Activated CD8-positive, alpha-beta memory T cell treated with anti-CD3 and anti-CD28 coated beads for 1 hour (primary cell): ENCODE measurements at regions not wholly inside any gene's neighbourhood (a gene's known extent, or its start where the extent isn't known, plus 50 kb on each side); places are given as distances from the start of the nearest gene placed in this dataset.
"Not testable (repeated sequence)": the region's sequence is repeated elsewhere in the genome, so short reads cannot be mapped to it uniquely, and the experiment has no call there.

ENCODE experiments used
- DNase-seq, 2 donors: peaks; one replicate each; pipeline ENCODE4 v3.0.0-alpha.2; 2020; ENCODE audit warnings: low read depth in 1 of 2; ENCODE audit errors: extremely low read depth in 1 of 2

DNA sequence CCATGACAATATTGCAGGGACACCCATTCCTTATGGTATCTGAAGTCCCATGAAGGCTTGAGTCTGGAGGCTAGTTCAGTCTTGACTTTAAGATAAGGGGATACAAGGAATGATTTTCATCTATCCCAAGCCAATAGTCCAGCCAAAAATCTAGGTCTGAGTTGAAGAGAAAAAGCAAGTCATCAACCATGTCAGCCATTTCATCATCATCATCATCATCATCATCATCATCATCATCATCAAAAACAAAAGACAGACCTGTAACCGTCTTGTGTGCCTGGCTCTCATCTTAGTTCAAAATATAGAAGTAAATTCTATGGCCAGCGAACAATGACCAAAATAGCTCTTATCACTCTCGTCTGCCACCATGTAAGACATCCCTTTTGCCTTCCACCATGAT lies 59.5 kb upstream of the FAM90A26 start:
- DNase-seq = not testable (repeated sequence)

DNA sequence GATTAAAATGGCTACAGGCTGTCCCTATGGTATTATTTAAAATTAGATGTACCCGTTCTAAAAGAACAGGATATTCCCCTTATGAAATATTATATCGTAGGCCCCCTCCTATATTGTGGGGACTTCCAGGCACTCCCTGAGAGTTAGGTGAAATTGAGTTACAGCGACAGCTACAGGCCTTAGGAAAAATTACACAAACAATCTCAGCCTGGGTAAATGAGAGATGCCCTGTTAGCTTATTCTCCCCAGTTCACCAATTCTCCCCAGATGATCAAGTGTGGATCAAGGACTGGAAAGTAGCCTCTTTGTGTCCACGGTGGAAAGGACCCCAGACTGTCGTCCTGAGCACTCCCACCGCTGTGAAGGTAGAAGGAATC lies 67.1 kb upstream of the FAM90A26 start:
- DNase-seq = not testable (repeated sequence)

DNA sequence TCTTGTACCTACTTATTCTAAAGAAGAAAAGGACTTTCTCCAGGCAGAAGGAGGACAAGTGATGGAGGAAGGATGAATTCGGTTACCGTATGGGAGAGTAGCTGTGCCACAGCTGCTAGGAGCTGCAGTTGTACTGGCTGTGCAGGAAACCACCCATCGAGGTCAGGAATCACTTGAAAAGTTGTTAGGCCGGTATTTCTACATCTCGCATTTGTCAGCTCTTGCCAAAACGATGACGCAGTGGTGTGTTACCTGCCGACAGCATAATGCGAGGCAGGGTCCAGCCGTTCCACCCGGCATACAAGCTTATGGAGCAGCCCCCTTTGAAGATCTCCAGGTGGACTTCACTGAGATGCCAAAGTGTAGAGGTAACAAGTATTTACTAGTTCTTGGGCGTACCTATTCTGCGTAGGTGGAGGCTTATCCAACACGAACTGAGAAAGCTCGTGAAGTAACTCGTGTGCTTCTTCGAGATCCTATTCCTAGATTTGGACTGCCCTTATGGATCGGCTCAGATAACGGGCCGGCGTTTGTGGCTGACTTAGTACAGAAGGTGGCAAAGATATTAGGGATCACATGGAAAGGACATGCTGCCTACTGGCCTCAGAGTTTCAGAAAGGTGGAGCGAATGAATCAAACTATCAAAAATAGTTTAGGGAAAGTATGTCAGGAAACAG lies 67.6 kb upstream of the FAM90A26 start:
- DNase-seq = not testable (repeated sequence)

DNA sequence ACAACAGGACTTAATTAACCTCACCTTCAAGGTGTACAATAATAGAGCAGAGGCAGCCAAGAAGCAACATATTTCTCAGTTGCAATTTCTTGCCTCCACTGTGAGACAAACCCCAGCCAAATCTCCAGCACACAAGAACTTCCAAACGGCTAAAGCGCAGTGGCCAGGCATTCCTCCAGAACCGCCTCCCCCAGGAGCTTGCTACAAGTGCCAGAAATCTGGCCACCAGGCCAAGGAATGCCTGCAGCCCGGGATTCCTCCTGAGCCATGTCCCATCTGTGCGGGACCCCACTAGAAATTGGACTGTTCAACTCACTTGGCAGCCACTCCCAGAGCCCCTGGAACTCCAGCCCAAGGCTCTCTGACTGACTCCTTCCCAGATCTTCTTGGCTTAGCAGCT lies 73.9 kb upstream of the FAM90A26 start:
- DNase-seq = not testable (repeated sequence)

DNA sequence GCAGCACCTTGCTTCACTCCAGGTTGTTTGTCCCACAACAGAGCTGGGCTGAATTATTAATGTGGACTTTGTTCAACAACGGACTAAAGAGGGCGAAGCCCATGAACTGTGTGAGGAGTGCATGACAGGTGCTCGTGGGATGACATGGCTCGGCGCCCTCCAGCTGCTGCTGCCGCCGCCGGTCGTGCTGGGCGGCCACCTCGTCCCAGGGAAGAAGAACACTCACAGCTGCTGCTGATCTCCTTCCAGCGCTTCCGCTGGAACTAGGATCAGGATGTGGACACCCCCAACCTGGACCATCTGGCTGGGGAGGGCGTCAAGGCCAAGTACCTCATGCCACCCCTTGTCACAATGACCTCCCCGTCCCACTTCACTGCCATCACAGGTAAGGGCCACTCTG lies 91.4 kb upstream of the FAM90A26 start:
- not testable (repeated sequence) for DNase-seq

DNA sequence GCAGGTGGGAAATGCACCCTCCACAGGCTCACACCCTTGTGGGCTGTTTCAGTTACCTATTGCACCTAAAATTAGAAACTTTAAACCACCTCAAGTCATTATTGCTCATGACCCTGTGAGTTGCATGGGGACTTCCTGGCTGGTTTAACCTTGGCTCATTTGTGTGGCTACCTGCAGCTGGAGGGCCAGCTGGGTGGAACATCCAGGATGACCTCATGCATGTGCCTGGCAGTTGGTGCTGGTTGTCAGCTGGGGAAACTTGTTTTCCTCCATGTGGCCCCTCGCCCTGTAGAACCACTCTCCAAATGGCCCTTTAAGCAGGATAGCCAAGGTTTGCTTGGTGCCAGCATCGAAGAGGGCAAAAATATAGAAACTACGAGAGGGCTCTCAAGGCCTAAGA lies 93.2 kb upstream of the FAM90A26 start:
- DNase-seq = not testable (repeated sequence)

DNA sequence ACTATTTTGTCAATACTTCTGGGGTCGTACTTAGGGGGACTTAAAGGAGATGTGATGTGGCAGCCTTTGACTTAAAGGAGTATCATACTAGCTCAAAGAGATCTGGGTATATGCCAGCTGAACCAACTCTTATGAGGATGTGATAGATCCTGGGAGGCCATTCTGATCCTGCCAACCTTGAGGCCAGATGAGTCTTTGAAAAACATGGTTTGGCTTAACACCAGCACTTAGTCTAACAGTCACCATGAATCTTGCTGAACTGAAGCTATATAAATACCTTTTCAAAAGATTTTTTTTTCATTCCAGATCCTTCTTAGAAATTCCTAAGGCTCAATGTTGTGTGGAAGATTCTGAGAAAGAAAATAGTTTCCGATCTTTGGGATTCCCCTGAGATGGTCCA lies 93.7 kb upstream of the FAM90A26 start:
- DNase-seq = not testable (repeated sequence)

DNA sequence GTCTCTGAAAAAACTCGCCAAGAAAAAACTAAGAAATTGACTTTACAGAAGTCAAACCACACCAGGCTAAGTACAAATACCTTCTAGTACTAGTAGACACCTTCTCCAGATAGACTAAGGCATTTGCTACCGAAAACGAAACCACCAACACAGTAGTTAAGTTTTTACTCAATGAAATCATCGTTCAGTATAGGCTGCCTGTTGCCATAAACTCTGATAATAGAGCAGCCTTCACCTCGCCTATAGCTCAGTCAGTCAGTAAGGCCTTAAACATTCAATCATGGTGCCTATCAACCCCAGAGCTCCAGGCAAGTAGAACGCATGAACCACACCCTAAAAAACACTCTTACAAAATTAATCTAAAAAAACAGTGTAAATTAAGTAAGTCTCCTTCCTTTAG lies 96.8 kb upstream of the FAM90A26 start:
- DNase-seq = not testable (repeated sequence)

DNA sequence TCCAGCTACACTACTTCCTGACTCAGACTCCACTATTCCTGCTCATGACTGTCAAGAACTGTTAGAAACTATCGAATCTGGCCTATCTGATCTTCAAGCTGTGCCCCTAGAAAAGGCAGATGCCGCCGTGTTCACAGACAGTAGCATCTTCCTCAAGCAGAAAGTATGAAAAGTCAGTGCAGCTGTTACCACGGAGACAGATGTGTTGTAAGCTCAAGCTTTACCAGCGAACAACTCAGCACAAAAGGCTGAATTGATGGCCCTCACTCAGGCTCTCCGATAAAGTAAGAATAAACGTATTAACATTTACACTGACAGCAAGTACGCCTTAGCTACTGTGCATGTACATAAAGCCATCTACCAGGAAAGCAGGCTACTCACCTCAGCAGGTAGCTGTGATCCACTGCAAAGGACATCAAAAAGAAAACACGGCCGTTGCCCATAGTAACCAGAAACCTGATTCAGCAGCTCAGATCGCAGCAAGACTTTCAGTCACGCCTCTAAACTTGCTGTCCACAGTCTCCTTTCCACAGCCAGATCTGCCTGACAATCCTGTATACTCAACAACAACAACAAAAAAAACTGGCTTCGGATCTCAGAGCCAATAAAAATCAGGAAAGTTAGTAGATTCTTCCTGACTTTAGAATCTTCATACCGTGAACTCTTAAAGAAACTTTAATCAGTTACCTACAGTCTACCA lies 97.5 kb upstream of the FAM90A26 start:
- not testable (repeated sequence) for DNase-seq

DNA sequence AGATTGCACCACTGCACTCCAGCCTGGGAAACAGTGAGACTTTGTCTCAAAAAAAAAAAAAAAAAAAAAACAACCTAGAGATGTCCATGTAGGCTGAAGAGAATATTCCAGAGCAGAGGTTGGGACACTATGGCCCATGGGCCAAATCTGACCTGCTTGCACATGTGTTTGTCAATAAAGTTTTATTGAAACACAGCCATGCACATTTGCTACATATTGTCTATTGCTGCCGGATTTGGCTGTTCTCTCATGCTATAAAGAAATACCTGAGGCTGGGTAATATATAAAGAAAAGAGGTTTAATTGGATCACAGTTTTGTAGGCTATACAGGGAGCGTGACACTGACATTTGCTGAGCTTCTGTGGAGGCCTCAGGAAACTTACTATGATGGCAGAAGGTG lies 102.3 kb upstream of the FAM90A26 start:
- not testable (repeated sequence) for DNase-seq

DNA sequence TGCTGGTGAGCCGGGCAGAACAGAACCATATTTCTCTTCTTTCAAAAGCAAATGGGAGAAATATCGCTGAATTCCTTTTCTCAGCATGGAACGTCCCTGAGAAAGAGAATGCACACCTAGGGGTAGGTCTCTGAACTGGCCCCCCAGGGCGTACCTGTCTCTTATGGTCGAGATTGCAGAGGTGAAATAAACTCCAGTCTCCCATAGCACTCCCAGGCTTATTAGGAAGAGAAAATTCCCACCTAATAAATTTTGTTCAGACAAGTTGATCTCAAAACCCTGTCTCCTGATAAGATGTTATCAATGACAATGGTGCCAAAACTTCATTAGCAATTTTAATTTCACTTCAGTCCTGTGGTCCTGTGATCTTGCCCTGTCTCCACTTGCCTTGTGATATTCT lies 106.6 kb upstream of the FAM90A26 start:
- not testable (repeated sequence) for DNase-seq

DNA sequence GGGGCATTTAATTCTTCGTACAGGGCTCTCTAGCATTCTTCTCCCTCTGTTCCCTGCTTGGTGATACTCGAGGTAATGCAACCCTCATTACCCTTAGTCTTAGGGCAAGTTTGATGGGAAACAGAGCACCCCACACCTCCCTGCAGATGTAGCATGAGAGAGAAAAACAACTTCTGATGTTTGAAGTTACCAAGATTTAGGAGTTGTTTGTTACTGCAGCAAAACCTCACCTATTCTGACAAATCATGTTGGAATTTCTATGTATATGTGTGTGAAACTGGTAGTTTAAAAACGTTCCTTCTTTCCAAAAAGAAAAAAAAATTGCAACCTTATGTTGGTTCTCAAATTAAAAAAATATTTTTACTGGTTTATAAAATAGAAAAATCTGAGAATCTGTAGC lies 145.3 kb upstream of the FAM90A26 start:
- DNase-seq = not testable (repeated sequence)

DNA sequence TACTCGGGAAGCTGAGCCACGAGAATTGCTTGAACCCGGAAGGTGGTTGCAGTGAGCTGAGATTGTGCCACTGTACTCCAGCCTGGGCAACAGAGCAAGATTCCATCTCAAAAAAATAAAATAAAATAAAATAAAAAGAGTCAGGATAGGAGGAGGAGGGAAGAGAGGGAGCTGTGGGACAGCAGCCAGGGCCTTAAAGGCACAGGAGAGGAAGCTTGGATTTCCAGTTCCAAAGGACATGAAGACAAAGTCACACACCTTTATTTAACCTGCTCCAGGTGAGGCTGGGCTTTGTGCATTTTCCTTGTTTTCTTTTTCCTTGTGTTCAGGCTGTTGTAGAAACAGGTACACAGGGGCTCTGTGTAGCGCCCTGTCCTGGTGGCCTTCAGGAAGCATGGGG lies 138.2 kb upstream of the HMX1 start:
- not testable (repeated sequence) for DNase-seq

DNA sequence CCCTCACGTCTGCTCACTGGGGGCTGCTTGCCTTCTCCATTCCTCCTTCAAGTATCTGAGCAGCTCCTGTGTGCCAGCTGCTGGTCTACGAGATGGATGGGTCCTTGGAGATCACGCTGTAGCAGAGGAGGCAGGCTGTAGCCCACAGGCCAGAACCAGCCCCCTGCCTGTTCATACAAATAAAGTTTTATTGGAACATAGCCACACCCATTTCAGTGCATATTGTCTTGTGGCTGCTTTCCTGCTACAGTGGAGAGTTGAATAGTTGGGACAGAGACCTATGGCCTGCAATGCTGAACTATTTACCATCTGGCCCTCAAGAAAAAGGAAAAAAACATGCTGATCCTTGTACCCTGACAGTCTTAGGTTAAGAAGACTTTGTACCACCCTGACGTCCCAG lies 136.8 kb upstream of the HMX1 start:
- DNase-seq = not testable (repeated sequence)

DNA sequence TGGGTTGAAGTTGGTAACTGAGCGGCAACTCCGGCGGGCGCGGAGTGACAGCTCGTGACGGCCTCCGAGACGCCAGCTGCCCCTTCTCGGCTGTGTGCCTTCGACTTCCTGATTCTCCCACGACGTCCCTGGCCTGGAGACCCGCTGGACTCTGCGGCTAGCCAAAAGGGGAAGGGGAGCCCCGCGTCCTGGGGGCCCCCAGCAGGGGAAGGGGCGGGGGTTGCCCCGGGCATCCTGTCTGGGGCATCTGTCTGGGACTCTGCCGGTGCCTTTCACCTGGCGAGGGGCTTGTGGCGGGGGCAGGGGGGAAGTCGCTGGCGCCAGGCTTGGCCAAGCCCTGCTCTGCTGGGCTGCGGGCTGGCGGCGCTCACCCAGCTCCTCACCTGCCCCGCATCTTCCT lies 129.5 kb upstream of the HMX1 start:
- not testable (repeated sequence) for DNase-seq

DNA sequence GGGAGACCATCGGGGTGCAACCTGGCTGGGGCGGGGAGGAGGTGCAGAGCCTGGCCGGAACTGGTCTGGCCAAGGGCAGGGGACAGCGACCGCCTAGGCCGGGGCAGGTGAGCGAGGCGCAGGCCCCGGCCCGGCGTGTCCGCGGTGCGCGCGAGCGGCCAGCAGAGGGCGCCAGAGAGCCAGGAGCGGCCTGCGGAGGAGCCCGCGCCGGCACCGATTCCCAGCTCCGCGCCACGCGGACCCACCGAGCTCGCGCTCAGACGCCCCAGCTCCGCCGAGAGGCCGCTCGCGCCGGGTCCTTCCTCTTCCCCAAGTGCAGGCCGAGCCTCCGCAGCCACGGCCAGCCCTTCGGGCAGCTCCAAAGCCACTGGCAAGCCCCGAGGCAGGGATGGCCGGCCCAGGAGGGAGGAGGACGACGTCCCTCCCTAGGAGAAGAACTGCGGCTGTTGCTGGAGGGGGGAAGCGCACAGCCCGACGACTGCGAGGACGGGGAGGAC lies 128.9 kb upstream of the HMX1 start:
- peak in 1 of 2 donors; percentile 29 for DNase-seq

DNA sequence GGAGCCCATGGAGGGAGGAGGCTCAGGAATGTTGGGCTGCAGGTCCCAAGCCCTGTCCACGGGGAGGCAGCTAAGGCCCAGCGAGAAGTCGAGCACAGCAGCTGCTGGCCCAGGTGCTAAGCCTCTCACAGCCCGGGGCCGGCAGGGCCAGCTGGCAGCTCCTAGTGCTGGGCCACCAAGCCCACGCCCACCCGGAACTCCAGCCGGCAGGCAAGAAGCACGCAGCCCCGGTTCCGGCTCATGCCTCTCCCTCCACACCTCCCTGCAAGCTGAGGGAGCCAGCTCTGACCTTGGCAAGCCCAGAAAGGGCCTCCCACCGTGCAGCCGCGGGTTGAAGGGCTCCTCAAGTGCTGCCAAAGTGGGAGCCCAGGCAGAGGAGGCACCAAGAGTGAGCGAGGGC lies 121.3 kb upstream of the HMX1 start:
- not testable (repeated sequence) for DNase-seq

DNA sequence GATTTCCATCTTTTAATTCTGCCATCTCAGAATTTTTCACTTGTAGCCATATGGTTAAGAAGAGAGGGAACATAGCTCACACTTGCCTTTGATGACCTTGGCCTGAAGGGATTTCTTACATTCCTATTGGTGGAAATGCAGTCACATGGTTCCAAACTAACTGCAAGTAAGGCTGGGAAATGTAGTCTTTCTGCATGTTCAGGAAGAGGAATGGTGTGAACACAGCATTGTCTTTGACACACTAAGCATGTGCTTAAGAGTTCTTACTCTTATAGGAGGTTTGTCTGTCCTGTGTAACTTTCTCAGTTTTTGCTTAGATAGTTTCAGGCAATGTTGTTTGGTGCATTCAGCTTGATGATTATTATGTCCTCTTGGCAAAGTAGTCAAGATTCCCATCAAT lies 119.8 kb upstream of the HMX1 start:
- DNase-seq = not testable (repeated sequence)

DNA sequence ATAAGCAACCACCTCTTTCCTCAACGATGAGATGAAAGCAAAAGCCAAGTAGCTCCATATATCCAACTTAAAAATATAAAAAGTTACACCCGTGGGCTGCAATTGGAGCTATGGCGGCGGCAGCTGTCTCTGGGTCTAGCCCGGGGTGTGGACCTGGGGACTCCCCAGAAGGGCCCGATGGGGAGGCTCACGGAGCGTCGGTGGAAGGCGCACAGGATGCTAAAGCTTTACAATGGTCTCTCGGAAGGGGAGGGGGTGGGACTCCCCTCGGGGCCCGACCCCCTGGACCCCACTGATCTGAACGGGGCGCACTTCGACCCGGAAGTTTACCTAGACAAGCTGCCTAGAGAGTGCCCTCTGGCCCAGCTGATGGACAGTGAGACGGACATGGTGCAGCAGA lies 118.7 kb upstream of the HMX1 start:
- not testable (repeated sequence) for DNase-seq

DNA sequence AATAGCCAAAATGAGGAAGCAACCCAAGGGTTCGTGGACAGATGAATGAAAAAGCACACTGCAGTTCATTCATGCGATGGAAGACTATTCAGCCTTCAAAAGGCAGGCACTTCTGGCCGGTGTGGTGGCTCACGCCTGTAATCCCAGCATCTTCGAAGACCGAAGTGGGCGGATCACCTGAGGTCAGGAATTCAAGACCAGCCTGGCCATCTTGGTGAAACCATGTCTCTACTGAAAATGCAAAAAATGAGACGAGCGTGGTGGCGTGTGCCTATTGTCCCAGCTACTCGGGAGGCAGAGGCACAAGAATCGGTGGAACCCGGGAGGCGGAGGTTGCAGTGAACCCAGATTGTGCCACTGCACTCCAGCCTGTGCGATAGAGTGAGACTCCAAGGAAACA lies 114.1 kb upstream of the HMX1 start:
- not testable (repeated sequence) for DNase-seq

DNA sequence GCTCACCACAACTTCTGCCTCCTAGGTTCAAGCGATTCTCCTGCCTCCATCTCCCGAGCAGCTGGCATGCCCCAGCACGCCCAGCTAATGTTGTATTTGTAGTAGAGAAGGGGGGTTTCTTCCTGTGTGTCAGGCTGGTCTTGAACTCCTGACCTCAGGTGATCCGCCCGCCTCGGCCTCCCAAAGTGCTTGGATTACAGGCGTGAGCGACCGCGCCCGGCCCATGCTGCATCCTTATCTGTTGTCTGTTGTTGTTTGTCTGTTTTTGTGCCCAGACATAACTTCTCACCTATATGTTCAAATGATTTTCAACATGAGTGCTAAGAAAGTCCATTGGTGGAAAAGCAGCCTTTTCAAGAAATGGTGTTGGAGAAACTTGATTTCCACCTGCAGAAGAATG lies 113.0 kb upstream of the HMX1 start:
- not testable (repeated sequence) for DNase-seq

DNA sequence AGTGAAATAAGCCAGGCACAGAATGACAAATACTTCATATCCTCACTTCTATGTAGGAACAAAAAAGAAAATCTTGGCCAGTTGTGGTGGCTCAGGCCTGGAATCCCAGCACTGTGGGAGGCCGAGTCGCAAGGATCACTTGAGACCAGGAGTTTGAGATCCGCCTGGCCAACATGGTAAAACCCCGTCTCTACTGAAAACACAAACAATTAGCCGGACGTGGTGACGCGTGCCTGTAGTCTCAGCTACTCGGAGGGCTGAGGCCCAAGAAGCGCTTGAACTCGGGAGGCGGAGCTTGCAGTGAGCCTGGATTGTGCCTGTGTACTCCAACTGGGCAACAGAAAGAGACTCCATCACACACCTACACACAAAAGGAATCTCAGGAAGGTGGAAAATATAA lies 112.3 kb upstream of the HMX1 start:
- DNase-seq = not testable (repeated sequence)
